HG03342 (cell line): ENCODE measurements at regions not wholly inside any gene's neighbourhood (a gene's known extent, or its start where the extent isn't known, plus 50 kb on each side); places are given as distances from the start of the nearest gene placed in this dataset.
"Not testable (repeated sequence)": the region's sequence is repeated elsewhere in the genome, so short reads cannot be mapped to it uniquely, and the experiment has no call there.

Experiments
- ATAC-seq: cut with Tn5 transposase; IDR thresholded peaks from one replicate; pipeline ENCODE4 v1.9.1; 2021; ENCODE audit warnings: mild to moderate bottlenecking, moderate library complexity; ENCODE audit not compliant: unreplicated experiment

- ATAC-seq = no peak
These were observed 105.6 kb upstream of the ALDH3B2 start for GRCh38 chr11:67780056-67780455.

GRCh38 chr11:67779189-67779875, 104.9 kb upstream of the ALDH3B2 start:
- not testable (repeated sequence) for ATAC-seq

- no peak for ATAC-seq
These were observed 102.6 kb upstream of the ALDH3B2 start for GRCh38 chr11:67776852-67777520.

- not testable (repeated sequence) for ATAC-seq
These were observed 99.8 kb upstream of the ALDH3B2 start for GRCh38 chr11:67774175-67774574.

GRCh38 chr11:67768001-67768730, 93.7 kb upstream of the ALDH3B2 start:
- not testable (repeated sequence) for ATAC-seq

GRCh38 chr11:67761211-67761610, 86.8 kb upstream of the ALDH3B2 start:
- ATAC-seq = not testable (repeated sequence)

- ATAC-seq = not testable (repeated sequence)
These were observed 84.9 kb upstream of the ALDH3B2 start for GRCh38 chr11:67759321-67759720.

- not testable (repeated sequence) for ATAC-seq
These were observed 84.0 kb upstream of the ALDH3B2 start for GRCh38 chr11:67758467-67758866.

GRCh38 chr11:67758009-67758408, 83.6 kb upstream of the ALDH3B2 start:
- ATAC-seq = not testable (repeated sequence)

GRCh38 chr11:67753820-67754219, 79.4 kb upstream of the ALDH3B2 start:
- ATAC-seq = not testable (repeated sequence)

- ATAC-seq = no peak
These were observed 70.8 kb upstream of the ALDH3B2 start for GRCh38 chr11:67745181-67745726.

GRCh38 chr11:67744231-67744630, 69.8 kb upstream of the ALDH3B2 start:
- not testable (repeated sequence) for ATAC-seq

GRCh38 chr11:67738231-67738630, 63.8 kb upstream of the ALDH3B2 start:
- ATAC-seq = not testable (repeated sequence)

- ATAC-seq = not testable (repeated sequence)
These were observed 63.2 kb upstream of the ALDH3B2 start for GRCh38 chr11:67737562-67738080.

GRCh38 chr11:67732045-67732787, 57.8 kb upstream of the ALDH3B2 start:
- ATAC-seq = no peak

GRCh38 chr11:67731583-67731982, 57.2 kb upstream of the ALDH3B2 start:
- ATAC-seq = no peak

- ATAC-seq = not testable (repeated sequence)
These were observed 53.7 kb upstream of the ALDH3B2 start for GRCh38 chr11:67728163-67728571.

GRCh38 chr11:67727066-67728040, 52.9 kb upstream of the ALDH3B2 start:
- ATAC-seq = not testable (repeated sequence)
